ENCODE measurements at regions not wholly inside any gene's neighbourhood (a gene's known extent, or its start where the extent isn't known, plus 50 kb on each side); places are given as distances from the start of the nearest gene placed in this dataset.
"Not testable (repeated sequence)": the region's sequence is repeated elsewhere in the genome, so short reads cannot be mapped to it uniquely, and the experiment has no call there.

- TF ChIP-seq CTCF (IDR thresholded peaks at IDR 0.05; ENCODE audit: insufficient read depth, low read length): peak; percentile 5
- H3K4me3 ChIP-seq (replicated peaks; ENCODE audit: insufficient read depth, low read length); H3K27ac ChIP-seq (replicated peaks); H3K27me3 ChIP-seq (ENCODE audit: insufficient read depth, poor library complexity, severe bottlenecking): not testable (repeated sequence)
- DNase-seq (ENCODE audit: low read depth in 1 of 2, low spot score in 1 of 2): peak; percentile 43 to 67
Measured at GRCh38 chr10:45235260-45235769, 80.1 kb downstream of the OR13A1 start.

- TF ChIP-seq POLR2AphosphoS5 (IDR thresholded peaks at IDR 0.05; ENCODE audit: low read depth) (no peak), SPI1 (IDR thresholded peaks at IDR 0.05; ENCODE audit: borderline replicate concordance, low read depth) (no peak), GABPA (IDR thresholded peaks at IDR 0.05; ENCODE audit: low read depth) (no peak), REST (IDR thresholded peaks at IDR 0.05; ENCODE audit: insufficient replicate concordance, low read depth) (no peak), CTCF (IDR thresholded peaks at IDR 0.05; ENCODE audit: insufficient read depth, low read length) (no peak)
- no peak overlapping the region for H3K4me3 ChIP-seq (replicated peaks; ENCODE audit: insufficient read depth, low read length)
- DNase-seq (ENCODE audit: low read depth in 1 of 2, low spot score in 1 of 2): no peak
Measured at GRCh38 chr10:45235798-45236220, 79.6 kb downstream of the OR13A1 start.

GRCh38 chr10:45238896-45239295, 76.5 kb downstream of the OR13A1 start:
- DNase-seq (ENCODE audit: low read depth in 1 of 2, low spot score in 1 of 2): no peak

More at GRCh38 chr10:45235798-45236220, 79.6 kb downstream of the OR13A1 start:
- H3K27ac ChIP-seq (replicated peaks): no peak overlapping the region
- no peaks in the 10 kb centered on the region for H3K27me3 ChIP-seq (ENCODE audit: insufficient read depth, poor library complexity, severe bottlenecking)

GRCh38 chr10:45239642-45240041, 75.8 kb downstream of the OR13A1 start:
- no peak overlapping the region for H3K4me3 ChIP-seq (replicated peaks; ENCODE audit: insufficient read depth, low read length)
- no peaks in the 10 kb centered on the region for H3K27me3 ChIP-seq (ENCODE audit: insufficient read depth, poor library complexity, severe bottlenecking)
- TF ChIP-seq POLR2AphosphoS5 (IDR thresholded peaks at IDR 0.05; ENCODE audit: low read depth) (no peak), REST (IDR thresholded peaks at IDR 0.05; ENCODE audit: insufficient replicate concordance, low read depth) (no peak), GABPA (IDR thresholded peaks at IDR 0.05; ENCODE audit: low read depth) (no peak), SPI1 (IDR thresholded peaks at IDR 0.05; ENCODE audit: borderline replicate concordance, low read depth) (no peak), CTCF (IDR thresholded peaks at IDR 0.05; ENCODE audit: insufficient read depth, low read length) (no peak)
- DNase-seq (ENCODE audit: low read depth in 1 of 2, low spot score in 1 of 2): no peak
- no peak overlapping the region for H3K27ac ChIP-seq (replicated peaks)

More at GRCh38 chr10:45238896-45239295, 76.5 kb downstream of the OR13A1 start:
- no peak for TF ChIP-seq GABPA (IDR thresholded peaks at IDR 0.05; ENCODE audit: low read depth)
- TF ChIP-seq SPI1 (IDR thresholded peaks at IDR 0.05; ENCODE audit: borderline replicate concordance, low read depth): peak; percentile 29; the same call in 1 of the 2 replicates
- no peak for TF ChIP-seq CTCF (IDR thresholded peaks at IDR 0.05; ENCODE audit: insufficient read depth, low read length)
- Histone ChIP-seq H3K4me3 (replicated peaks; ENCODE audit: insufficient read depth, low read length) (no peak overlapping the region), H3K27me3 (ENCODE audit: insufficient read depth, poor library complexity, severe bottlenecking) (no peaks in the 10 kb centered on the region), H3K27ac (replicated peaks) (no peak overlapping the region)

Data from HL-60 (cell line).